OCI-LY3 (cell line): ENCODE measurements at regions not wholly inside any gene's neighbourhood (a gene's known extent, or its start where the extent isn't known, plus 50 kb on each side); places are given as distances from the start of the nearest gene placed in this dataset.

Experiments
- EZH2phosphoT487 ChIP-seq: fragments of 200-600 bp; shearing (Covaris generic); IDR thresholded peaks from 2 replicates; pipeline ENCODE4 v1.6.1; 2018; ENCODE audit warnings: antibody characterized with exemption, mixed run types, low read depth
- TF ChIP-seq, protein P1 (sequence below): fragments of 200-600, 300-600 bp; sonication (generic); IDR thresholded peaks from 2 replicates; pipeline ENCODE4 v1.5.1; 2014; ENCODE audit warnings: antibody characterized with exemption, low read length, low read depth

DNA sequence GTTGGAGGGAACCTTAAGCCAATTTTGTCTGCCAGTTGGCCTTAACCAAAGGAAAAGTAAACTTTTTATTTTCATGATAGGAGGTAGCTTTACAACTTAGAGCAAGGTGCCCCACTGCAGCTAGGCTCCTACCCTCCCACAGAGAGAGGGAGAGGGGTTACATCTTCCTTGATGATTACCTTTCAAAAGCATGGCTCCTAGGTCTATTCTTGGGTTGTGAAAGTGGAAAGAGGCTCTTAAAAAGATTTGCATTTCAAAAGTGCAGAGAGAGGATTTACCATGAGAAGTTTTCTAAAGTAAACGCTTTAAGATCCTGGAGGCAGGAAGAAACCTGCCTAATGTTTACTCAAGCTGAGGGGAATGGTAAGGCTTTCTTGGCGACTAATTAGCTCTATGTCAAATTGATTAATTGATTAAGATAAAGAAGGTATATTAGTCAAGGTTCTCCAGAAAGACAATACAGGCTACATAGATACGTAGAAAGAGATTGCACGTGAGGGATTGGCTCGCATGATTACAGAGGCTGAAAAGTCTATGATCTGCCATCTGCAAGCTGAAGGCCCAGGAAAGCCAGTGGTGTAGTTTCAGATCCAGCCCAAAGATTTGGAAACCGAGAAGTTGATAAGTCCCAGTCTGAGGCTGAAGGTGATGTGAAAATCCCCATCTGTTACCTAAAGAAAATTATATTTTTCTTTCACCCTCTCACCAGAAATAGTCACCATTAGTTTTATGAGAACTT lies 333.8 kb upstream of the CTNND2 start:
- TF ChIP-seq, protein P1, sequence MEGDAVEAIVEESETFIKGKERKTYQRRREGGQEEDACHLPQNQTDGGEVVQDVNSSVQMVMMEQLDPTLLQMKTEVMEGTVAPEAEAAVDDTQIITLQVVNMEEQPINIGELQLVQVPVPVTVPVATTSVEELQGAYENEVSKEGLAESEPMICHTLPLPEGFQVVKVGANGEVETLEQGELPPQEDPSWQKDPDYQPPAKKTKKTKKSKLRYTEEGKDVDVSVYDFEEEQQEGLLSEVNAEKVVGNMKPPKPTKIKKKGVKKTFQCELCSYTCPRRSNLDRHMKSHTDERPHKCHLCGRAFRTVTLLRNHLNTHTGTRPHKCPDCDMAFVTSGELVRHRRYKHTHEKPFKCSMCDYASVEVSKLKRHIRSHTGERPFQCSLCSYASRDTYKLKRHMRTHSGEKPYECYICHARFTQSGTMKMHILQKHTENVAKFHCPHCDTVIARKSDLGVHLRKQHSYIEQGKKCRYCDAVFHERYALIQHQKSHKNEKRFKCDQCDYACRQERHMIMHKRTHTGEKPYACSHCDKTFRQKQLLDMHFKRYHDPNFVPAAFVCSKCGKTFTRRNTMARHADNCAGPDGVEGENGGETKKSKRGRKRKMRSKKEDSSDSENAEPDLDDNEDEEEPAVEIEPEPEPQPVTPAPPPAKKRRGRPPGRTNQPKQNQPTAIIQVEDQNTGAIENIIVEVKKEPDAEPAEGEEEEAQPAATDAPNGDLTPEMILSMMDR, result no peak
- TF ChIP-seq EZH2phosphoT487, result no peak
